RWPE1 (cell line): ENCODE measurements at regions not wholly inside any gene's neighbourhood (a gene's known extent, or its start where the extent isn't known, plus 50 kb on each side); places are given as distances from the start of the nearest gene placed in this dataset.

Source experiments
- CTCF ChIA-PET: fragments of 350-600 bp; sonication (Branson Sonifier 250); formaldehyde crosslinking; extraction: SDS; loops from one replicate; lab custom pipeline; 2021; lab: Yijun Ruan, JAX
- POLR2A ChIA-PET: fragments of 400-600 bp; formaldehyde crosslinking; extraction: SDS; loops from one replicate; lab custom pipeline; 2020; ENCODE audit warnings: antibody characterized with exemption; ENCODE audit not compliant: low non-redundant PET; lab: Yijun Ruan, JAX
- DNase-seq: peaks from one replicate; pipeline ENCODE4 v3.0.0; 2012; ENCODE audit warnings: low spot score
- H3K27ac ChIP-seq: fragments of 450-650 bp; 2 replicates; pipeline ENCODE4 v1.5.1; 2017
- TF ChIP-seq, protein P1 (sequence below): fragments of 450-650 bp; conservative IDR thresholded peaks from 2 replicates; pipeline ENCODE4 v1.5.1; 2017; ENCODE audit warnings: low read depth, mild to moderate bottlenecking

DNA sequence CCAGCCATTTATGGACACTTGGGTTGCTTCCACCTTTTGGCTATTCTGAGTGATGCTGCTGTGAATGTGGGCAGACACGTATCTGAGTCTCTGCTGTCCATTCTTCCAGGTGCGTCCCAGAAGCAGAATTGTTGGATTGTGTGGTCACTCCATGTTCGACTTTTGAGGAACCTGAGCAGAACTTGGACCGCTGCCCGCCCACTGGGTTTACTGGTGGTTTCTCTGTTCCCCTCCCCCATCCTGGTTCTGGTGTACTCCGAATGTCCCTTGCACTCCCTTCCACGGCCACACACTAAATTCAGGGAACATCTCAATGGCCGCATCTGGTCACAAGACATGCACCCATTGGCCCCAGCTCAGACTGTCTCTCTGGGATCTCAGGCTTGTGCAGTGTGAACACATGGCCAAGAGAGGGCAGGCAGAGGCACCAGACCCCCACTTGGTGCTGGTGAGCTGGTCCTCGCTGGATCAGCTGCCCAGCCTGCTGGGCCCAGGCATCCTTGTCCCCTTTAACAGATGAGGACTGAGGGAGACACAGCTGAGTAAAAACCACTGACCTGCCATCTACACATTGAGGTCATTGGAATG lies 565.1 kb downstream of the NPHP4 start:
- CTCF ChIA-PET, result interaction anchor here (0.6 kb wide), 1 partner anchor 198 kb away, joined by 6 read pairs; no protein-coding TSS in a partner anchor
- H3K27ac ChIP-seq, result no peak overlapping the region
- no peak for DNase-seq
- POLR2A ChIA-PET, result no interaction called here
- TF ChIP-seq, protein P1, sequence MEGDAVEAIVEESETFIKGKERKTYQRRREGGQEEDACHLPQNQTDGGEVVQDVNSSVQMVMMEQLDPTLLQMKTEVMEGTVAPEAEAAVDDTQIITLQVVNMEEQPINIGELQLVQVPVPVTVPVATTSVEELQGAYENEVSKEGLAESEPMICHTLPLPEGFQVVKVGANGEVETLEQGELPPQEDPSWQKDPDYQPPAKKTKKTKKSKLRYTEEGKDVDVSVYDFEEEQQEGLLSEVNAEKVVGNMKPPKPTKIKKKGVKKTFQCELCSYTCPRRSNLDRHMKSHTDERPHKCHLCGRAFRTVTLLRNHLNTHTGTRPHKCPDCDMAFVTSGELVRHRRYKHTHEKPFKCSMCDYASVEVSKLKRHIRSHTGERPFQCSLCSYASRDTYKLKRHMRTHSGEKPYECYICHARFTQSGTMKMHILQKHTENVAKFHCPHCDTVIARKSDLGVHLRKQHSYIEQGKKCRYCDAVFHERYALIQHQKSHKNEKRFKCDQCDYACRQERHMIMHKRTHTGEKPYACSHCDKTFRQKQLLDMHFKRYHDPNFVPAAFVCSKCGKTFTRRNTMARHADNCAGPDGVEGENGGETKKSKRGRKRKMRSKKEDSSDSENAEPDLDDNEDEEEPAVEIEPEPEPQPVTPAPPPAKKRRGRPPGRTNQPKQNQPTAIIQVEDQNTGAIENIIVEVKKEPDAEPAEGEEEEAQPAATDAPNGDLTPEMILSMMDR, result no peak

DNA sequence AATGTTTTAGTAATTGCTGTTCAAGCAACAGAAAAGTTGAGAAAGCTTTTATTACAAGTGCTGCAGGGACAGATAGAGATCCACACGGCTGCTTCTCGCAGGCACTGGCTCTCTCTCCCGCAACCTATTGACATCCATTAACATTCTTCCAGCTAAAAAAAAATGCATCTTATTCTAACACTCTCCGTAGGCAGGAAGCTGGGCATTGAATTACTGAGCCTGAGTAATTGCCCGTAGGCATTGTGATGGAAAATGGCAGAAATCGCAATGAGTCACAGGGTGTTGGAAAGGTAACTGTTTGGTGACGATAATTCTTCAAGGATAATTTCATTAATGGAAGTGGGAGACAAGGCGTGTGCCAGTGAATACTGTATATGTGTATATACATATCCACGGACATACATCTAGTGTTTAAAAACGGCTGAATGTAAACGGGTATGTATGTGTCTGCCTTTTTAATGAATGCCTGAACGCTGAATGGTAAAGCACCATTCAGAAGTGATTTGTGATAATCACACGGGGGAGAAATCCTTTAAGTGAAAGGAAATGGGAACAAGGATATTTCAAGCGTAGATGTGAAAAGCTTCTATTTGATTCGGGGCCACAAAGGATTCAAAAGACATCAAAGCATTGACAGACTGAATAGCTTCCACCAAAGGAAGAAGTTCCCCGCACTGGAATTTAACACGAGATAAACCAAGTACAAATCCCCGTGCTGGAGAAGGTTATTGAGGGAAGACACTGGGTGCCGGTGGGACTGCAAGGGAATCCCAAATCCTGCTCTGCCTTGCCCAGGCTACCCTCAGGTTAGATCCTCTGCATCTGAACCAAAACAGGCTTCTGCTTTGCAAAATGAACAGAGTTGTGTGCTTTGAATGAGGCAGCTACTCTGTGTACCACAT lies 567.2 kb downstream of the NPHP4 start:
- DNase-seq, result peak; percentile 75
- POLR2A ChIA-PET, result no interaction called here

DNA sequence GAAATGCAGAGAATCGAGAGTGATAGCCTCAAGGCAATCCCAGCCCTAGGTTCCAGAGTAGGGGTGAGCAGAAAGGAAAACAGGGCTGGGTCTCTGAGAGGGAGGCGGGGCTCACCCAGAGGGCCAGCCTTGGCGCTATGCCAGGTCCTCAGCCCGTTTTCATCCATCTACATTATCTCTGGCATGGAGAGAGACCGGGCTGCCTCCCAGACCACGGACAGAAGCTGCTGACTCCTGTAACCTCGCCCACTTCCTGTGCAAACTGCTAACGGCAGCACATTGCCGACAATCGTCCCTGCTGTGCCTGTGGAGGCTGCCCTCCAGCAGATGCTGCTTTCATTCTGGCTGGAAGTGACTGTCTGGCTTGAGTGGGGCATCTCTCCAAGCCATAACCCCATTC lies 569.1 kb downstream of the NPHP4 start:
- peak overlapping the region; percentile 60 for H3K27ac ChIP-seq
- TF ChIP-seq, protein P1, result no peak
- ChIA-PET POLR2A (no interaction called here), CTCF (no interaction called here)
- DNase-seq, result peak; percentile 23

More for the DNA sequence above, 567.2 kb downstream of the NPHP4 start:
- peak overlapping the region; percentile 56; the same call in 1 of the 2 replicates for H3K27ac ChIP-seq
- CTCF ChIA-PET, result interaction anchor here (0.7 kb wide), 1 partner anchor 731 kb away, joined by 3 read pairs; no protein-coding TSS in a partner anchor
- TF ChIP-seq, protein P1, result no peak

DNA sequence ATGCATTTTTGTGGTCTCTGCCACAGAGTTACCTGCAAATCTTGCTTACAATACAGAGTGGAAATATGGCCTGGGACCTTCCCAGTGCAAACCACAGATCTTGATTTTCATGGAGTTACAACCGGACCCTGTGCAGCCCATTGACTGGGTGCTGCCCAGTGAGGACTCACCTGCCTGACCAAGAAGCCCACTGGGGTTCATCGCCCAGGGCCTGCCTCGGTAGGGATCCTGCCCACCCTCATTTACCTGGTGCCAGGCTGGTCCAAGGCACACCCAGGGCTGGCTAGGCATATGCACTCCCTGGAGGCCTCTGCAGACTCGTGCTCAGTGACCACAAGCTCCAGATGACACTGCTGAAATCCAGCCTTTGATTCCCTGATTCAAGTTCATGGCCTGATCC lies 572.7 kb downstream of the NPHP4 start:
- ChIA-PET CTCF (no interaction called here), POLR2A (no interaction called here)
- DNase-seq, result no peak
- no peak overlapping the region for H3K27ac ChIP-seq
- TF ChIP-seq, protein P1, result no peak

DNA sequence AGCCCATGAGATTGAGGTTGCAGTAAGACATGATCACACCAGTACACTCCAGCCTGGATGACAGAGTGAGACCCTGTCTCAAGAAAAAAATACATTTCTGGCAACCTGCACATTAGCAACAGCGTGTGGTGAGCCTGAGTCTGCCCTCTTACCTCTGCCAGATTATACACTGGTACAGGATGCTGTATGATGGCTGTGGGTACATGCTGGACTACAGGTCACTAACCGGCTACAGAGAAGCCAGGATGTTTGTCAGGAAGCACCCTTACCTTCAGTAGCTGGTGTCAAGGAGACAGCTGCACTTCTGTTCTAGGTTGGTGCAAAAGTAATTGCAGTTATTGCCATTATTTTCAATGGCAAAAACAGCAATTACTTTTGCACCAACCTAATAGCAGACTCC lies 575.7 kb downstream of the NPHP4 start:
- ChIA-PET POLR2A (no interaction called here), CTCF (interaction anchor here (0.5 kb wide), 1 partner anchor 187 kb away, joined by 4 read pairs; no protein-coding TSS in a partner anchor)
- DNase-seq, result no peak
- no peak overlapping the region for H3K27ac ChIP-seq
- TF ChIP-seq, protein P1, result no peak

DNA sequence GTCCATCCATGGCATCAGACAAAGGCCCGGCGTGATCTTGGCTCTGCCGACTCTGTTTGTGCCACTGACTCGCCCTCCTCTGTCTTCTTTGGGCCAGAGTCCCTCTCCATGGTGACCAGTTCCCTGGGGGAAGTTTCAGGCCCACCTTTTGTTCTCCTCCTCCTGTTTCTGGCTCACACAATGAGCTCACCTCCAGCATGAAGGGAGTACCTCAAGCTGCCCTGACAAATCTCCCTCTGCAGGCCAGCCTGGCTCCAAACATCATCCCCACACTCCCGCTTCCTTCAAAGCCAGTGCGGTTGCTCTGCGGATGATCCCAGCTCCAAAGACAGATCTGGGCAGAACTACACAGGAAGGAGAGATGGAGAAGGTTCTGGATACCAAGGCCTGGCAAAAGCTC lies 576.6 kb downstream of the NPHP4 start:
- no peak overlapping the region for H3K27ac ChIP-seq
- no peak for DNase-seq
- POLR2A ChIA-PET, result no interaction called here
- TF ChIP-seq, protein P1, result no peak
- CTCF ChIA-PET, result no interaction called here
